ENCODE measurements at regions not wholly inside any gene's neighbourhood (a gene's known extent, or its start where the extent isn't known, plus 50 kb on each side); places are given as distances from the start of the nearest gene placed in this dataset.

DNA sequence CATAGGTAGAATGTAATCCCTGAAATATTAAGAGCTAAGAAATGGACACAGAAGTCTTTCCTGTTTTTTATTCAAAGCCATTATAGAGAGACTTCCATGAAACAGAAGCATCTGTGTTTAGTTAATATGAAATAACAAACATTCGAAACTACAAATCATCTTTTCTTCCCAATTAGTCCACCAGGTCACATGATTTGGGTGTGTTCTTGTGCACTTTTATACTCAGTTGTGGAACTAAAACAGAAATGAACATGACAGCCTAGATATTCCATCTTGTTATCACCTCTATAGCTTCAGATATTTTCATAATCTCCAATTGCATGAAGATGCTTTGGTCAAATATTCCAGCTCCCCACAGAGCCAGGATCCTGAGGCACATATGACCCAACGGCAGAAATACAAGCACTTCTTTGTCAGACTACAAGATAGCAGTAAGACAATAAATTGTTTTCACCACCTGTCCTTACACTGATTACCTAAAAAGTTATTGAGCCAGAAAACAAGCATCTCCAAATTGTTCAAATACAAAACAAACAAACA, 116.8 kb upstream of the BEND6 start:
- H3K4me1 ChIP-seq = peaks cover 0 to 62% (median 0%) of the 10 kb centered on the region in 3 donors
- 64 to 77% methylated on average over 2 of the region's 2 CpGs for WGBS, 2 donors (ENCODE audit: low coverage in 1 of 2)

DNA sequence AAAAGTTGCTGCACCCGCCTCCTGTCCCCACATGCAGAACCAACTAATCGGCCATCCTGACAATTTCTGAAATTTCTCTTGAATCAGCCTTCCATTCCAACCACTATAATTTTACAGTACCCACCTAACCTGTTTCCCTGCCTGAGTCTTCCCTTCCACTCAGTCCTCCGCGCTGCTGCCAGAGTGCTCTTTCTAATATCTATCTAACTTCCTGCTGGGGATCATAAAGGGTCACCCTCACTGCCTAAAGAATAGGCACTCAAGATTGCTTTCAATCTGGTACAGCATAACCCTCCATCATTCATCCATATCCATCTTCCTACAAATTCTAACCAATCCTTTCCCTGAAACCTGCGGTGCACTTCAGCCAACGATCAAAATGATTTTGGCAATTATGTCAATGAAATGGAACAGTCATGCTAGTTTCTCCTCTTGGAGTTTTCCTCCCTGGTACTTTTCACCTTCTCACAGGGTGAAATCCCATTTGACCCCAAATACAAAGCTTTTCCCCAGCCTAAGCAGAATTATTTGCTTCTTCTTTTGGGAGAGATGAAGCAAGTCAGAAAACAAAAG, 117.5 kb upstream of the BEND6 start:
- Histone ChIP-seq H3K9me3 (no peaks in the 10 kb centered on the region), H3K27me3 (no peaks in the 10 kb centered on the region), H3K4me1 (peaks cover 0 to 60% (median 0%) of the 10 kb centered on the region in 3 donors), H3K4me3 (no peak overlapping the region), H3K36me3 (no peaks in the 10 kb centered on the region), H3K27ac (no peak overlapping the region)
- no peak for TF ChIP-seq POLR2AphosphoS5 (IDR thresholded peaks at IDR 0.05)
- TF ChIP-seq EP300 (IDR thresholded peaks at IDR 0.05) = no peak
- TF ChIP-seq, protein P1, sequence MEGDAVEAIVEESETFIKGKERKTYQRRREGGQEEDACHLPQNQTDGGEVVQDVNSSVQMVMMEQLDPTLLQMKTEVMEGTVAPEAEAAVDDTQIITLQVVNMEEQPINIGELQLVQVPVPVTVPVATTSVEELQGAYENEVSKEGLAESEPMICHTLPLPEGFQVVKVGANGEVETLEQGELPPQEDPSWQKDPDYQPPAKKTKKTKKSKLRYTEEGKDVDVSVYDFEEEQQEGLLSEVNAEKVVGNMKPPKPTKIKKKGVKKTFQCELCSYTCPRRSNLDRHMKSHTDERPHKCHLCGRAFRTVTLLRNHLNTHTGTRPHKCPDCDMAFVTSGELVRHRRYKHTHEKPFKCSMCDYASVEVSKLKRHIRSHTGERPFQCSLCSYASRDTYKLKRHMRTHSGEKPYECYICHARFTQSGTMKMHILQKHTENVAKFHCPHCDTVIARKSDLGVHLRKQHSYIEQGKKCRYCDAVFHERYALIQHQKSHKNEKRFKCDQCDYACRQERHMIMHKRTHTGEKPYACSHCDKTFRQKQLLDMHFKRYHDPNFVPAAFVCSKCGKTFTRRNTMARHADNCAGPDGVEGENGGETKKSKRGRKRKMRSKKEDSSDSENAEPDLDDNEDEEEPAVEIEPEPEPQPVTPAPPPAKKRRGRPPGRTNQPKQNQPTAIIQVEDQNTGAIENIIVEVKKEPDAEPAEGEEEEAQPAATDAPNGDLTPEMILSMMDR (IDR thresholded peaks at IDR 0.05) = no peak
- TF ChIP-seq POLR2A (IDR thresholded peaks at IDR 0.05) = no peak
- WGBS, 2 donors (ENCODE audit: low coverage in 1 of 2) = 76 to 94% methylated on average over 5 to 6 of the region's 6 CpGs
- no peak for ATAC-seq

More for the DNA sequence above, 116.8 kb upstream of the BEND6 start:
- Histone ChIP-seq H3K4me3 (no peak overlapping the region), H3K36me3 (no peaks in the 10 kb centered on the region), H3K27me3 (no peaks in the 10 kb centered on the region), H3K27ac (no peak overlapping the region), H3K9me3 (no peaks in the 10 kb centered on the region)
- TF ChIP-seq POLR2AphosphoS5 (IDR thresholded peaks at IDR 0.05) (no peak), POLR2A (IDR thresholded peaks at IDR 0.05) (no peak), EP300 (IDR thresholded peaks at IDR 0.05) (no peak)
- TF ChIP-seq, protein P1 (IDR thresholded peaks at IDR 0.05) = no peak
- no peak for ATAC-seq

DNA sequence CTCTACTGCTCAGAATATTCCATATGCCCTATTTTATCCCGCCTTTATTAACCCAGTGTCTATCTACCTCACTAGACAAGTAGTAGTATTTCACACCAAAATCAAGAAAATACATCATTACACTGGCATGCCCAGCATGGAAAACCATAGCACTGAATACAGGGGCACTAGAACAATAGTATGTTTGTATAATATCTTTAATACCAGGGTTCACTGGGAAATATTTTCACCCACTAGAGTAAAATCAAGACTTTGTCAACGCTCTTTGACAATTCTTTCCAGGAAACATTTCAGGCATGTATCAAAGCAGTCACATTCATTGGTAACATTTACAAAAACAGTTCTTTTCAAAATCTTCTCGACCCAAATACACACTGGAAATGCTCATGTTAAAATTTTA, 119.3 kb upstream of the BEND6 start:
- WGBS, 2 donors (ENCODE audit: low coverage in 1 of 2) = 82 to 96% methylated on average over 3 of the region's 3 CpGs
- Histone ChIP-seq H3K36me3 (no peaks in the 10 kb centered on the region), H3K27me3 (no peaks in the 10 kb centered on the region), H3K9me3 (no peaks in the 10 kb centered on the region), H3K4me3 (no peak overlapping the region), H3K4me1 (peaks cover 0 to 42% (median 0%) of the 10 kb centered on the region in 3 donors), H3K27ac (no peak overlapping the region)
- TF ChIP-seq POLR2A (IDR thresholded peaks at IDR 0.05) = no peak
- TF ChIP-seq, protein P1 (IDR thresholded peaks at IDR 0.05) = no peak
- no peak for TF ChIP-seq EP300 (IDR thresholded peaks at IDR 0.05)
- no peak for TF ChIP-seq POLR2AphosphoS5 (IDR thresholded peaks at IDR 0.05)
- ATAC-seq = no peak

DNA sequence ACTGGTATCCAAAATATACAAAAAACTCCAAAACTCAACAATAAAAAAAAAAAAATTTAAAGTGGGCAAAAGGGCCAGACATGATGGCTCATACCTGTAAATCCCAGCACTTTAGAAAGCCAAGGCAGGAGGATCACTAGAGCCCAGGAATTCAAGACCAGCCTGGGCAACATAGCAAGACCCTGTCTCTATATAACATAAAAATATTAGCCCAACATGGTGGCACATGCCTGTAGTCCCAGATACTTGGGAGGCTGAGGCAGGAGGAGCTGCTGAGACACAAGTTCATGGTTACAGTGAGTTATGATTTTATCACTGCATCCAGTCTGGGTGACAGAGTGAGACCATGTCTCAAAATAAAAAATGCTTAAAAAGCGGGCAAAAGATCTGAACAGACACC, 121.0 kb upstream of the BEND6 start:
- ATAC-seq = no peak
- Histone ChIP-seq H3K4me1 (peaks cover 0 to 35% (median 0%) of the 10 kb centered on the region in 3 donors), H3K36me3 (no peaks in the 10 kb centered on the region), H3K4me3 (no peak overlapping the region), H3K27ac (peak overlapping the region in 1 of 4 donors; percentile 7), H3K27me3 (no peaks in the 10 kb centered on the region), H3K9me3 (no peaks in the 10 kb centered on the region)
- 60 to 92% methylated on average over 1 of the region's 1 CpG for WGBS, 2 donors (ENCODE audit: low coverage in 1 of 2)
- TF ChIP-seq, protein P1 (IDR thresholded peaks at IDR 0.05) = no peak
- TF ChIP-seq EP300 (IDR thresholded peaks at IDR 0.05) (no peak), POLR2AphosphoS5 (IDR thresholded peaks at IDR 0.05) (no peak), POLR2A (IDR thresholded peaks at IDR 0.05) (no peak)
